GM12864 (cell line): ENCODE measurements at regions not wholly inside any gene's neighbourhood (a gene's known extent, or its start where the extent isn't known, plus 50 kb on each side); places are given as distances from the start of the nearest gene placed in this dataset.
"Not testable (repeated sequence)": the region's sequence is repeated elsewhere in the genome, so short reads cannot be mapped to it uniquely, and the experiment has no call there.

ENCODE experiments used
- DNase-seq: peaks from one replicate; pipeline ENCODE4 v3.0.0-alpha.2; 2011; ENCODE audit warnings: low read depth
- H3K4me3 ChIP-seq: 2 replicates; pipeline ENCODE4 v1.5.1; 2011; ENCODE audit warnings: mild to moderate bottlenecking, low read depth, low read length, control low read depth
- CTCF ChIP-seq: IDR thresholded peaks from 2 replicates; pipeline ENCODE4 v1.5.1; 2011; ENCODE audit warnings: low read depth, mild to moderate bottlenecking, moderate library complexity, low read length, control low read depth, inconsistent platforms; ENCODE audit errors: missing control alignments

- TF ChIP-seq CTCF: no peak
- H3K4me3 ChIP-seq: no peak overlapping the region
- no peak for DNase-seq
Measured at GRCh38 chr6:121540210-121540609, 104.8 kb downstream of the GJA1 start.

GRCh38 chr6:121544691-121545090, 109.2 kb downstream of the GJA1 start:
- H3K4me3 ChIP-seq: no peak overlapping the region

GRCh38 chr6:121548131-121548530, 112.7 kb downstream of the GJA1 start:
- no peak for TF ChIP-seq CTCF
- DNase-seq: no peak
- no peak overlapping the region for H3K4me3 ChIP-seq

More at GRCh38 chr6:121544691-121545090, 109.2 kb downstream of the GJA1 start:
- TF ChIP-seq CTCF: no peak
- no peak for DNase-seq

GRCh38 chr6:121549736-121550135, 114.3 kb downstream of the GJA1 start:
- no peak overlapping the region for H3K4me3 ChIP-seq
- TF ChIP-seq CTCF: no peak
- no peak for DNase-seq

- TF ChIP-seq CTCF: no peak
- DNase-seq: no peak
- H3K4me3 ChIP-seq: no peak overlapping the region
Measured at GRCh38 chr6:121550491-121551010, 115.1 kb downstream of the GJA1 start.

GRCh38 chr6:121555201-121555600, 119.8 kb downstream of the GJA1 start:
- no peak for DNase-seq
- no peak overlapping the region for H3K4me3 ChIP-seq
- TF ChIP-seq CTCF: no peak

- DNase-seq, H3K4me3 ChIP-seq: not testable (repeated sequence)
Measured at GRCh38 chr6:121556149-121556548, 120.7 kb downstream of the GJA1 start.
